Ovary (tissue), 7 donors: ENCODE measurements at regions not wholly inside any gene's neighbourhood (a gene's known extent, or its start where the extent isn't known, plus 50 kb on each side); places are given as distances from the start of the nearest gene placed in this dataset.

Experiments used
- DNase-seq, 5 donors: peaks; one replicate each; pipeline ENCODE4 v3.0.0-alpha.2; 2019 to 2020
- H3K27ac ChIP-seq, 2 donors: fragments of 200-600 bp; one replicate each; pipeline versions ENCODE4 v1.5.1 to v1.8.0; 2019 to 2022
- H3K27me3 ChIP-seq: fragments of 200-600 bp; one replicate; pipeline ENCODE4 v1.8.0; 2022
- H3K36me3 ChIP-seq: fragments of 200-600 bp; sonication (generic); one replicate; pipeline ENCODE4 v1.5.1; 2019
- H3K4me1 ChIP-seq: one replicate; pipeline ENCODE4 v1.8.1; 2013; ENCODE audit warnings: mild to moderate bottlenecking, moderate library complexity; ENCODE audit not compliant: insufficient read depth
- H3K4me3 ChIP-seq: fragments of 200-600 bp; sonication (generic); one replicate; pipeline ENCODE4 v1.5.1; 2017
- H3K9me3 ChIP-seq, 2 donors: fragments of 200-600 bp in 1 of 2; sonication (generic) in 1 of 2; one replicate each; pipeline versions ENCODE4 v1.5.1 to v1.8.1; 2013 to 2019; ENCODE audit warnings: mild to moderate bottlenecking in 1 of 2, moderate library complexity in 1 of 2
- CTCF ChIP-seq, 3 donors: fragments of 450-650 bp in 2 of 3; fragments of 200-600 bp in 1 of 3; IDR thresholded peaks; one replicate each; pipeline versions ENCODE4 v1.5.1 to v1.8.0; 2016 to 2022; ENCODE audit warnings: antibody characterized with exemption in 3 of 3, mild to moderate bottlenecking in 1 of 3
- EP300 ChIP-seq: sonication (generic); formaldehyde crosslinking; IDR thresholded peaks from one replicate; pipeline ENCODE4 v1.6.1; 2017; ENCODE audit warnings: antibody characterized with exemption
- POLR2A ChIP-seq: fragments of 450-650 bp; IDR thresholded peaks from one replicate; pipeline ENCODE4 v1.6.1; 2017; ENCODE audit warnings: antibody characterized with exemption, mild to moderate bottlenecking, moderate library complexity
- WGBS, 3 donors: extraction: QIAGEN DNeasy Blood & Tissue Kit in 1 of 3; methylation state at CpG; one replicate each; pipeline versions ENCODE4 v1.1.5 to v1.1.7; 2013 to 2017; 5-methylcytosine and 5-hydroxymethylcytosine counted together
- intact Hi-C, 4 donors: fragments of 100-400 bp; cut with DNase I; formaldehyde crosslinking; loops; one replicate each; pipeline versions ENCODE4 v1.11.0 to v1.15.1; 2022 to 2023
- donor health status: DM: no; HTN: no; CAD: no; lungs with moderate emphysema.
- donor health status: DM: no; HTN: no; CAD: no.
- donor health status: Bipolar disorder and iron deficiency.
- donor health status: DM: no; HTN: no; CAD: no.
- donor health status: DM: yes; HTN: yes; CAD: no.

- no peak for DNase-seq
- H3K27me3 ChIP-seq, result no peaks in the 10 kb centered on the region
- intact Hi-C loops, result no loop called here
- H3K9me3 ChIP-seq, result no peaks in the 10 kb centered on the region
- no peak overlapping the region for H3K27ac ChIP-seq
- no peak for TF ChIP-seq POLR2A
- no peak for TF ChIP-seq EP300
- TF ChIP-seq CTCF (IDR thresholded peaks at IDR 0.05), result no peak
- no peaks in the 10 kb centered on the region for H3K36me3 ChIP-seq
- WGBS, 3 donors, result 90 to 95% (median 93%) methylated on average over 4 of the region's 4 CpGs
- H3K4me1 ChIP-seq, result no peaks in the 10 kb centered on the region
- no peak overlapping the region for H3K4me3 ChIP-seq
Measured at GRCh38 chr1:234833118-234833517, 223.1 kb upstream of the IRF2BP2 start.

GRCh38 chr1:234827656-234828055 is 217.7 kb upstream of the IRF2BP2 start:
- Histone ChIP-seq H3K27me3 (no peaks in the 10 kb centered on the region), H3K9me3 (no peaks in the 10 kb centered on the region), H3K4me1 (no peaks in the 10 kb centered on the region), H3K4me3 (no peak overlapping the region), H3K36me3 (no peaks in the 10 kb centered on the region), H3K27ac (no peak overlapping the region)
- intact Hi-C loops, result no loop called here
- TF ChIP-seq CTCF (IDR thresholded peaks at IDR 0.05), result no peak
- TF ChIP-seq POLR2A, result no peak
- no peak for TF ChIP-seq EP300
- 88 to 89% (median 89%) methylated on average over 7 of the region's 7 CpGs for WGBS, 3 donors
- no peak for DNase-seq

GRCh38 chr1:234827181-234827580 is 217.2 kb upstream of the IRF2BP2 start:
- Histone ChIP-seq H3K27ac (no peak overlapping the region), H3K9me3 (no peaks in the 10 kb centered on the region), H3K27me3 (no peaks in the 10 kb centered on the region), H3K4me3 (no peak overlapping the region), H3K36me3 (no peaks in the 10 kb centered on the region), H3K4me1 (no peaks in the 10 kb centered on the region)
- 87 to 91% (median 88%) methylated on average over 1 of the region's 1 CpG for WGBS, 3 donors
- intact Hi-C loops, result no loop called here
- no peak for DNase-seq
- TF ChIP-seq CTCF (IDR thresholded peaks at IDR 0.05) (no peak), EP300 (no peak), POLR2A (no peak)

- Histone ChIP-seq H3K27me3 (no peaks in the 10 kb centered on the region), H3K4me3 (no peak overlapping the region), H3K9me3 (no peaks in the 10 kb centered on the region), H3K27ac (no peak overlapping the region), H3K4me1 (no peaks in the 10 kb centered on the region), H3K36me3 (no peaks in the 10 kb centered on the region)
- 92 to 94% (median 93%) methylated on average over 7 of the region's 7 CpGs for whole genome bisulfite sequencing, 3 donors
- intact Hi-C loops, result no loop called here
- no peak for TF ChIP-seq CTCF (IDR thresholded peaks at IDR 0.05)
- TF ChIP-seq EP300, result no peak
- no peak for TF ChIP-seq POLR2A
- DNase-seq, result no peak
Measured at GRCh38 chr1:234826352-234826751, 216.4 kb upstream of the IRF2BP2 start.
